NT2/D1 (cell line): ENCODE measurements at regions not wholly inside any gene's neighbourhood (a gene's known extent, or its start where the extent isn't known, plus 50 kb on each side); places are given as distances from the start of the nearest gene placed in this dataset.

ENCODE experiments used
- DNase-seq: peaks from one replicate; pipeline ENCODE4 v3.0.0-alpha.2; 2011; ENCODE audit warnings: low read depth, low spot score
- H3K27me3 ChIP-seq: 2 replicates; pipeline ENCODE4 v1.6.0; 2011; ENCODE audit warnings: mild to moderate bottlenecking; ENCODE audit not compliant: insufficient read length, insufficient read depth
- H3K36me3 ChIP-seq: 2 replicates; pipeline ENCODE4 v1.6.1; 2011; ENCODE audit warnings: mild to moderate bottlenecking, low read length, mixed read lengths; ENCODE audit not compliant: insufficient read depth, insufficient read length
- H3K4me1 ChIP-seq: 2 replicates; pipeline ENCODE4 v1.5.1; 2011; ENCODE audit not compliant: insufficient read depth, insufficient read length
- H3K4me3 ChIP-seq: 2 replicates; pipeline ENCODE4 v1.5.1; 2011; ENCODE audit warnings: low read depth; ENCODE audit not compliant: insufficient read length
- H3K9ac ChIP-seq: 2 replicates; pipeline ENCODE4 v1.6.0; 2011; ENCODE audit warnings: low read depth; ENCODE audit not compliant: insufficient read length
- H3K9me3 ChIP-seq: 2 replicates; pipeline ENCODE4 v1.5.1; 2011; ENCODE audit warnings: mild to moderate bottlenecking, low read length; ENCODE audit not compliant: insufficient read depth
- SUZ12 ChIP-seq: IDR thresholded peaks from 2 replicates; pipeline ENCODE4 v1.6.1; 2011; ENCODE audit not compliant: insufficient read length, insufficient read depth; ENCODE audit errors: extremely low read depth
- YY1 ChIP-seq: IDR thresholded peaks from 2 replicates; pipeline ENCODE4 v1.6.1; 2011; ENCODE audit not compliant: insufficient read length, insufficient read depth
- ZNF274 ChIP-seq: IDR thresholded peaks from 2 replicates; pipeline ENCODE4 v1.6.1; 2011; ENCODE audit warnings: mild to moderate bottlenecking, low read depth, low read length

- DNase-seq = no peak
- Histone ChIP-seq H3K9me3 (no peaks in the 10 kb centered on the region), H3K9ac (no peak overlapping the region), H3K4me1 (no peaks in the 10 kb centered on the region), H3K36me3 (no peaks in the 10 kb centered on the region), H3K27me3 (no peaks in the 10 kb centered on the region), H3K4me3 (no peak overlapping the region)
- TF ChIP-seq ZNF274 (no peak), YY1 (no peak), SUZ12 (no peak)
These were observed 53.0 kb upstream of the ANKEF1 start for GRCh38 chr20:9981829-9982228.

- no peaks in the 10 kb centered on the region for H3K27me3 ChIP-seq
- no peak overlapping the region for H3K9ac ChIP-seq
- H3K36me3 ChIP-seq = no peaks in the 10 kb centered on the region
- no peak overlapping the region for H3K4me3 ChIP-seq
- no peaks in the 10 kb centered on the region for H3K4me1 ChIP-seq
- H3K9me3 ChIP-seq = no peaks in the 10 kb centered on the region
- TF ChIP-seq ZNF274 (no peak), YY1 (no peak), SUZ12 (no peak)
- peak; percentile 51 for DNase-seq
These were observed 56.3 kb upstream of the ANKEF1 start for GRCh38 chr20:9978397-9979004.

- Histone ChIP-seq H3K9ac (peak overlapping the region; percentile 8), H3K4me1 (no peaks in the 10 kb centered on the region), H3K9me3 (no peaks in the 10 kb centered on the region), H3K27me3 (no peaks in the 10 kb centered on the region), H3K4me3 (no peak overlapping the region), H3K36me3 (no peaks in the 10 kb centered on the region)
- no peak for DNase-seq
- TF ChIP-seq ZNF274 (no peak), YY1 (no peak), SUZ12 (no peak)
These were observed 57.2 kb upstream of the ANKEF1 start for GRCh38 chr20:9977629-9978028.

- Histone ChIP-seq H3K9me3 (no peaks in the 10 kb centered on the region), H3K4me3 (no peak overlapping the region), H3K27me3 (no peaks in the 10 kb centered on the region), H3K4me1 (no peaks in the 10 kb centered on the region), H3K36me3 (no peaks in the 10 kb centered on the region), H3K9ac (no peak overlapping the region)
- no peak for DNase-seq
- TF ChIP-seq YY1 (no peak), ZNF274 (no peak), SUZ12 (no peak)
These were observed 60.5 kb upstream of the ANKEF1 start for GRCh38 chr20:9974324-9974723.

GRCh38 chr20:9971746-9972145, 63.0 kb upstream of the ANKEF1 start:
- H3K9me3 ChIP-seq = no peaks in the 10 kb centered on the region
- H3K9ac ChIP-seq = no peak overlapping the region
- no peaks in the 10 kb centered on the region for H3K4me1 ChIP-seq
- H3K27me3 ChIP-seq = no peaks in the 10 kb centered on the region
- TF ChIP-seq SUZ12 (no peak), YY1 (no peak), ZNF274 (no peak)
- no peak for DNase-seq
- H3K4me3 ChIP-seq = no peak overlapping the region
- no peaks in the 10 kb centered on the region for H3K36me3 ChIP-seq

GRCh38 chr20:9969626-9970025, 65.2 kb upstream of the ANKEF1 start:
- no peaks in the 10 kb centered on the region for H3K36me3 ChIP-seq
- H3K27me3 ChIP-seq = no peaks in the 10 kb centered on the region
- H3K9me3 ChIP-seq = no peaks in the 10 kb centered on the region
- H3K4me3 ChIP-seq = no peak overlapping the region
- TF ChIP-seq ZNF274 (no peak), YY1 (no peak), SUZ12 (no peak)
- no peak for DNase-seq
- H3K4me1 ChIP-seq = no peaks in the 10 kb centered on the region
- H3K9ac ChIP-seq = no peak overlapping the region

- no peak for DNase-seq
- Histone ChIP-seq H3K9ac (no peak overlapping the region), H3K4me3 (no peak overlapping the region), H3K36me3 (no peaks in the 10 kb centered on the region), H3K4me1 (no peaks in the 10 kb centered on the region), H3K9me3 (no peaks in the 10 kb centered on the region), H3K27me3 (no peaks in the 10 kb centered on the region)
- TF ChIP-seq ZNF274 (no peak), SUZ12 (no peak), YY1 (no peak)
These were observed 66.8 kb upstream of the ANKEF1 start for GRCh38 chr20:9968015-9968414.
